WTC11 (cell line): ENCODE measurements at regions not wholly inside any gene's neighbourhood (a gene's known extent, or its start where the extent isn't known, plus 50 kb on each side); places are given as distances from the start of the nearest gene placed in this dataset.

Experiments used
- ATAC-seq: fragments of 200-7000 bp; cut with Tn5 transposase; 2 replicates; pipeline ENCODE4 v1.10.0; 2021; ENCODE audit warnings: mild to moderate bottlenecking, moderate library complexity
- CTCF ChIA-PET: fragments of 300-600 bp; sonication (Branson Sonifier 250); formaldehyde crosslinking; loops from one replicate; lab custom pipeline; 2021; ENCODE audit warnings: antibody characterized with exemption; lab: Charles Lee
- POLR2A ChIA-PET: fragments of 350-600 bp; sonication (Branson Sonifier 250); formaldehyde crosslinking; loops from one replicate; lab custom pipeline; 2021; ENCODE audit warnings: antibody characterized with exemption; lab: Charles Lee
- DNase-seq: peaks from one replicate; pipeline ENCODE4 v3.0.0; 2021; ENCODE audit warnings: low spot score
- H3K27ac Mint-ChIP-seq: 2 replicates; pipeline ENCODE4 v1.8.0; 2021; ENCODE audit warnings: mixed read lengths
- H3K27me3 Mint-ChIP-seq: 2 replicates; pipeline ENCODE4 v1.8.0; 2021; ENCODE audit warnings: low read depth, mild to moderate bottlenecking, moderate library complexity, mixed read lengths
- H3K36me3 Mint-ChIP-seq: 2 replicates; pipeline ENCODE4 v1.8.0; 2021; ENCODE audit warnings: mixed read lengths
- H3K4me1 Mint-ChIP-seq: 2 replicates; pipeline ENCODE4 v1.8.0; 2022; ENCODE audit warnings: mixed read lengths
- H3K4me3 Mint-ChIP-seq: 2 replicates; pipeline ENCODE4 v1.8.0; 2021; ENCODE audit warnings: mild to moderate bottlenecking, moderate library complexity, mixed read lengths
- H3K9me3 Mint-ChIP-seq: 2 replicates; pipeline ENCODE4 v1.8.0; 2021; ENCODE audit warnings: mixed read lengths
- AR ChIP-seq: fragments of 250-450 bp; sonication (Bioruptor Pico); IDR thresholded peaks from 2 replicates; pipeline ENCODE4 v1.9.0; 2021; ENCODE audit warnings: mild to moderate bottlenecking
- ATF6 ChIP-seq: sonication (generic); formaldehyde crosslinking; IDR thresholded peaks from 2 replicates; pipeline ENCODE4 v1.8.1; 2023; ENCODE audit warnings: mild to moderate bottlenecking, missing genetic modification reagents
- ESRRA ChIP-seq: sonication (generic); formaldehyde crosslinking; IDR thresholded peaks from 2 replicates; pipeline ENCODE4 v1.8.1; 2022; ENCODE audit warnings: mild to moderate bottlenecking, missing genetic modification reagents, borderline replicate concordance
- FOXP1 ChIP-seq: sonication (generic); formaldehyde crosslinking; IDR thresholded peaks from 2 replicates; pipeline ENCODE4 v1.8.0; 2022; ENCODE audit warnings: missing genetic modification reagents, mild to moderate bottlenecking, moderate library complexity, borderline replicate concordance
- FOXP4 ChIP-seq: sonication (generic); formaldehyde crosslinking; IDR thresholded peaks from 2 replicates; pipeline ENCODE4 v1.8.0; 2022; ENCODE audit warnings: mild to moderate bottlenecking, missing genetic modification reagents
- GTF2I ChIP-seq: fragments of 250-450 bp; sonication (Bioruptor Pico); conservative IDR thresholded peaks from 2 replicates; pipeline ENCODE4 v1.4.0; 2021; ENCODE audit warnings: mild to moderate bottlenecking
- IRF1 ChIP-seq: sonication (generic); formaldehyde crosslinking; IDR thresholded peaks from 2 replicates; pipeline ENCODE4 v1.8.0; 2023; ENCODE audit warnings: missing genetic modification reagents
- JAZF1 ChIP-seq: fragments of 250-450 bp; sonication (Bioruptor Pico); IDR thresholded peaks from 2 replicates; pipeline ENCODE4 v1.9.0; 2021; ENCODE audit warnings: moderate library complexity, mild to moderate bottlenecking, inconsistent platforms
- JUN ChIP-seq: sonication (generic); formaldehyde crosslinking; IDR thresholded peaks from 2 replicates; pipeline ENCODE4 v1.8.0; 2023; ENCODE audit warnings: mild to moderate bottlenecking, missing genetic modification reagents
- MYBL2 ChIP-seq: sonication (generic); formaldehyde crosslinking; IDR thresholded peaks from 2 replicates; pipeline ENCODE4 v1.8.1; 2023; ENCODE audit warnings: mild to moderate bottlenecking, moderate library complexity, missing genetic modification reagents
- NFATC4 ChIP-seq: fragments of 250-450 bp; sonication (Bioruptor Pico); IDR thresholded peaks from 2 replicates; pipeline ENCODE4 v1.9.0; 2021; ENCODE audit warnings: mild to moderate bottlenecking
- NFE2L1 ChIP-seq: sonication (generic); formaldehyde crosslinking; IDR thresholded peaks from 2 replicates; pipeline ENCODE4 v1.8.1; 2023; ENCODE audit warnings: missing genetic modification reagents
- NR1H2 ChIP-seq: sonication (generic); formaldehyde crosslinking; IDR thresholded peaks from 2 replicates; pipeline ENCODE4 v1.9.0; 2021; ENCODE audit warnings: mild to moderate bottlenecking, moderate library complexity, missing genetic modification reagents
- NR3C1 ChIP-seq: sonication (generic); formaldehyde crosslinking; conservative IDR thresholded peaks from 2 replicates; pipeline ENCODE4 v1.8.1; 2023; ENCODE audit warnings: low read depth, mild to moderate bottlenecking, missing genetic modification reagents
- SMAD3 ChIP-seq: sonication (generic); formaldehyde crosslinking; IDR thresholded peaks from 2 replicates; pipeline ENCODE4 v1.8.0; 2022; ENCODE audit warnings: missing genetic modification reagents, mild to moderate bottlenecking, borderline replicate concordance
- TEAD4 ChIP-seq: sonication (generic); formaldehyde crosslinking; IDR thresholded peaks from 2 replicates; pipeline ENCODE4 v1.8.0; 2022; ENCODE audit warnings: mild to moderate bottlenecking, missing genetic modification reagents
- TP53 ChIP-seq: sonication (generic); formaldehyde crosslinking; IDR thresholded peaks from 2 replicates; pipeline ENCODE4 v1.8.1; 2023; ENCODE audit warnings: mild to moderate bottlenecking, missing genetic modification reagents
- ZNF512 ChIP-seq: sonication (generic); formaldehyde crosslinking; IDR thresholded peaks from 2 replicates; pipeline ENCODE4 v1.8.1; 2022; ENCODE audit warnings: missing genetic modification reagents, borderline replicate concordance
- TF ChIP-seq, protein P1 (sequence below): fragments of 250-450 bp; sonication (Bioruptor Pico); IDR thresholded peaks from 2 replicates; pipeline ENCODE4 v1.9.0; 2021; ENCODE audit warnings: mild to moderate bottlenecking
- TF ChIP-seq, protein P2 (sequence below): sonication (generic); formaldehyde crosslinking; IDR thresholded peaks from 2 replicates; pipeline ENCODE4 v1.8.0; 2022; ENCODE audit warnings: missing genetic modification reagents
- TF ChIP-seq, protein P3 (sequence below): sonication (generic); formaldehyde crosslinking; IDR thresholded peaks from 2 replicates; pipeline ENCODE4 v1.8.0; 2022; ENCODE audit warnings: mild to moderate bottlenecking, missing genetic modification reagents

DNA sequence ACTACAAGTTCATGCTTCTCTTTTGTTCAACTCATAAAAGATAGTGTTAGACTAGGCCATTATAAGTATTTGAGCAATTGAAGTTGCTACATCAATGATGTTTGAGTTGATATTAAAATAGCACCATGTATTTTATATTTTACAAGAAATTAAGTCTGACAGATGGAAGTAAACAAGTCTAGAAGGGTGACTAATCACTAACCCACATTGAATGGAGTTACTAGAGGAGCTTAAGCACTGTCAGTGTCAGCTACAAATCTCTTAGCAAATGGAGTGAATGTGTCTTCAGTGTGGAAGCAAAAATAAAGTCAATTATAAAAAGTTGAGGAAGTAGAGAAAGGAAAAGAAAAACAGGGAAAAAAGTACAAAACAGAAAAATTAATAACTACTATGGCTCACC lies 592.5 kb downstream of the PCDH18 start (continued):
- no peak for TF ChIP-seq AR
- TF ChIP-seq, protein P1, sequence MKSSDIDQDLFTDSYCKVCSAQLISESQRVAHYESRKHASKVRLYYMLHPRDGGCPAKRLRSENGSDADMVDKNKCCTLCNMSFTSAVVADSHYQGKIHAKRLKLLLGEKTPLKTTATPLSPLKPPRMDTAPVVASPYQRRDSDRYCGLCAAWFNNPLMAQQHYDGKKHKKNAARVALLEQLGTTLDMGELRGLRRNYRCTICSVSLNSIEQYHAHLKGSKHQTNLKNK (CRISPR knock-in tag) = no peak
- TF ChIP-seq JAZF1 (CRISPR knock-in tag) = no peak
- no peak for TF ChIP-seq GTF2I (CRISPR knock-in tag)

DNA sequence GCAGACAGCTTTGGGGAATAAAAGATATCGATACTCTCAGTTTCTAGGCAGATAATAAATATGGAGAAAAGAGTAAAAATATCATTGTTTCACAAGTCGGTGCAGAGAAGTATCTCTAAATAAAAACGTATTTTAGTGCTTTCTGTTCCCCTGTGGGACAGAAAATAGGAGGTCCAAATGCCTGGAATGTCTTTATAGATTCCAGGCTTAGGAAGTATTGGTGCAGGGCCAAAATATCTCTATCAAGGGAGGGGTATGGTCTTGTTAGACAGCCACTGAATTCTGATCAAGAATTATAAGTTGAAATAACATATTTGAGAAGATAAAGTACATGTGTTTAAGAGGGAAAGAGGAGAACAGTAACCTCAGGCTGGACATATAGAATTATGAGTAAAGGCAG lies 596.4 kb downstream of the PCDH18 start:
- Mint-ChIP-seq H3K4me1 (no peaks in the 10 kb centered on the region), H3K27me3 (no peaks in the 10 kb centered on the region), H3K36me3 (no peaks in the 10 kb centered on the region), H3K9me3 (no peaks in the 10 kb centered on the region), H3K27ac (no peak overlapping the region), H3K4me3 (no peak overlapping the region)
- TF ChIP-seq, protein P2, sequence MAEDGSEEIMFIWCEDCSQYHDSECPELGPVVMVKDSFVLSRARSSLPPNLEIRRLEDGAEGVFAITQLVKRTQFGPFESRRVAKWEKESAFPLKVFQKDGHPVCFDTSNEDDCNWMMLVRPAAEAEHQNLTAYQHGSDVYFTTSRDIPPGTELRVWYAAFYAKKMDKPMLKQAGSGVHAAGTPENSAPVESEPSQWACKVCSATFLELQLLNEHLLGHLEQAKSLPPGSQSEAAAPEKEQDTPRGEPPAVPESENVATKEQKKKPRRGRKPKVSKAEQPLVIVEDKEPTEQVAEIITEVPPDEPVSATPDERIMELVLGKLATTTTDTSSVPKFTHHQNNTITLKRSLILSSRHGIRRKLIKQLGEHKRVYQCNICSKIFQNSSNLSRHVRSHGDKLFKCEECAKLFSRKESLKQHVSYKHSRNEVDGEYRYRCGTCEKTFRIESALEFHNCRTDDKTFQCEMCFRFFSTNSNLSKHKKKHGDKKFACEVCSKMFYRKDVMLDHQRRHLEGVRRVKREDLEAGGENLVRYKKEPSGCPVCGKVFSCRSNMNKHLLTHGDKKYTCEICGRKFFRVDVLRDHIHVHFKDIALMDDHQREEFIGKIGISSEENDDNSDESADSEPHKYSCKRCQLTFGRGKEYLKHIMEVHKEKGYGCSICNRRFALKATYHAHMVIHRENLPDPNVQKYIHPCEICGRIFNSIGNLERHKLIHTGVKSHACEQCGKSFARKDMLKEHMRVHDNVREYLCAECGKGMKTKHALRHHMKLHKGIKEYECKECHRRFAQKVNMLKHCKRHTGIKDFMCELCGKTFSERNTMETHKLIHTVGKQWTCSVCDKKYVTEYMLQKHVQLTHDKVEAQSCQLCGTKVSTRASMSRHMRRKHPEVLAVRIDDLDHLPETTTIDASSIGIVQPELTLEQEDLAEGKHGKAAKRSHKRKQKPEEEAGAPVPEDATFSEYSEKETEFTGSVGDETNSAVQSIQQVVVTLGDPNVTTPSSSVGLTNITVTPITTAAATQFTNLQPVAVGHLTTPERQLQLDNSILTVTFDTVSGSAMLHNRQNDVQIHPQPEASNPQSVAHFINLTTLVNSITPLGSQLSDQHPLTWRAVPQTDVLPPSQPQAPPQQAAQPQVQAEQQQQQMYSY = no peak
- no peak for TF ChIP-seq NFATC4 (CRISPR knock-in tag)
- no peak for TF ChIP-seq ZNF512 (CRISPR knock-in tag)
- TF ChIP-seq TEAD4 (CRISPR knock-in tag) = no peak
- no peak for TF ChIP-seq ATF6 (CRISPR knock-in tag)
- no peak for TF ChIP-seq TP53 (CRISPR knock-in tag)
- TF ChIP-seq NR3C1 = no peak
- ChIA-PET CTCF (no interaction called here), POLR2A (no interaction called here)
- DNase-seq = no peak
- no peak for ATAC-seq

- no peak for ATAC-seq
- Mint-ChIP-seq H3K36me3 (no peaks in the 10 kb centered on the region), H3K4me1 (no peaks in the 10 kb centered on the region), H3K27me3 (no peaks in the 10 kb centered on the region), H3K4me3 (no peak overlapping the region), H3K9me3 (no peaks in the 10 kb centered on the region; the same call in 1 of the 2 replicates), H3K27ac (no peak overlapping the region)
- DNase-seq = no peak
- POLR2A ChIA-PET = no interaction called here
- CTCF ChIA-PET = no interaction called here
- TF ChIP-seq JUN (CRISPR knock-in tag) (no peak), NR1H2 (no peak), IRF1 (CRISPR knock-in tag) (no peak), FOXP4 (CRISPR knock-in tag) (no peak), NFE2L1 (no peak), MYBL2 (CRISPR knock-in tag) (no peak), SMAD3 (CRISPR knock-in tag) (no peak), FOXP1 (CRISPR knock-in tag) (no peak), ESRRA (CRISPR knock-in tag) (no peak)
- TF ChIP-seq, protein P1 (CRISPR knock-in tag) = no peak
- TF ChIP-seq, protein P3, sequence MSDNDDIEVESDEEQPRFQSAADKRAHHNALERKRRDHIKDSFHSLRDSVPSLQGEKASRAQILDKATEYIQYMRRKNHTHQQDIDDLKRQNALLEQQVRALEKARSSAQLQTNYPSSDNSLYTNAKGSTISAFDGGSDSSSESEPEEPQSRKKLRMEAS (CRISPR knock-in tag) = no peak
Observed at GRCh38 chr4:136935305-136935704, 597.0 kb downstream of the PCDH18 start.
